ENCODE measurements at regions not wholly inside any gene's neighbourhood (a gene's known extent, or its start where the extent isn't known, plus 50 kb on each side); places are given as distances from the start of the nearest gene placed in this dataset.

DNA sequence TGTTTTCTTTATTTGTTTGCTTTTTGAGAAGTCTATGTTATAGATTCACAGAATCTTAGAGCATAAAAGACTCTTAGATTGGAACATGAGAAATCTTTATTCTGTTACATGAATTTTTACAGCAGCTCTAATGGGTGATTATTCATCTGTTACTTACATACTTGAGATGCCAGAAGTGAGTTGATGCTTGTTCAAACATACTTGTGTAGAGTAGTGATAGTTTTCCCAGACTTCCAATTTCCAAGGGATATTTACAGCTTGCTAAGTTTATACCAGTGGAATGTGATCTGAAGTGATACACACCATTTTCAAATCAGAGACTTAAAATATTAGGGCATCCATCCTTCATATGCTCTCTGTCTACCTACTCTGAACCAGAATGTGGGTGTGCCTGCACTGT lies 252.9 kb upstream of the SMIM31 start:
- TF ChIP-seq CTCF (IDR thresholded peaks at IDR 0.05) (no peak), POLR2AphosphoS5 (IDR thresholded peaks at IDR 0.05; ENCODE audit: insufficient read depth in 1 of 2, low read depth in 1 of 2) (no peak), POLR2A (IDR thresholded peaks at IDR 0.05) (no peak)

All from vagina (tissue), 2 donors.